ENCODE measurements at regions not wholly inside any gene's neighbourhood (a gene's known extent, or its start where the extent isn't known, plus 50 kb on each side); places are given as distances from the start of the nearest gene placed in this dataset.

DNA sequence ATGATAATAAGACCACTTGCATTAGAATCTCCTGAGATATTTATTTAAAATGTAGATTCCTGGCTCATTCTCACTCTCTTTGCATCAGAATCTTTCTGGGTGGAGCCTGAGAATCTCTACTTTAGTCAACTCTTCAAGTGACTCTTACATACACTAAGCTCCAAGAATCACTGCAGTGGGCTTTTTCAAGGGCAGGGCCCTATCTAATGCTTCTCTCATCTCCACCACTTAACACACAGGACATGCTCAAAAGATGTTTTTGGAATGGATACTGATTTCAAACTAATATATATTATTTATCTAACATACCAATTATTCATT, 68.9 kb upstream of the GAP43 start:
- TF ChIP-seq, protein P1, sequence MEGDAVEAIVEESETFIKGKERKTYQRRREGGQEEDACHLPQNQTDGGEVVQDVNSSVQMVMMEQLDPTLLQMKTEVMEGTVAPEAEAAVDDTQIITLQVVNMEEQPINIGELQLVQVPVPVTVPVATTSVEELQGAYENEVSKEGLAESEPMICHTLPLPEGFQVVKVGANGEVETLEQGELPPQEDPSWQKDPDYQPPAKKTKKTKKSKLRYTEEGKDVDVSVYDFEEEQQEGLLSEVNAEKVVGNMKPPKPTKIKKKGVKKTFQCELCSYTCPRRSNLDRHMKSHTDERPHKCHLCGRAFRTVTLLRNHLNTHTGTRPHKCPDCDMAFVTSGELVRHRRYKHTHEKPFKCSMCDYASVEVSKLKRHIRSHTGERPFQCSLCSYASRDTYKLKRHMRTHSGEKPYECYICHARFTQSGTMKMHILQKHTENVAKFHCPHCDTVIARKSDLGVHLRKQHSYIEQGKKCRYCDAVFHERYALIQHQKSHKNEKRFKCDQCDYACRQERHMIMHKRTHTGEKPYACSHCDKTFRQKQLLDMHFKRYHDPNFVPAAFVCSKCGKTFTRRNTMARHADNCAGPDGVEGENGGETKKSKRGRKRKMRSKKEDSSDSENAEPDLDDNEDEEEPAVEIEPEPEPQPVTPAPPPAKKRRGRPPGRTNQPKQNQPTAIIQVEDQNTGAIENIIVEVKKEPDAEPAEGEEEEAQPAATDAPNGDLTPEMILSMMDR (IDR thresholded peaks at IDR 0.05) = no peak
- no peak for TF ChIP-seq POLR2A (IDR thresholded peaks at IDR 0.05)
